Lung microvascular endothelial cell (primary cell): ENCODE measurements at regions not wholly inside any gene's neighbourhood (a gene's known extent, or its start where the extent isn't known, plus 50 kb on each side); places are given as distances from the start of the nearest gene placed in this dataset.
A peak's percentile ranks its signal among the peaks of the same experiment; 100 is the strongest.

Source experiments
- DNase-seq, 2 donors: peaks; one replicate each; pipeline versions ENCODE4 v3.0.0 to v3.0.0-alpha.2; 2010; ENCODE audit warnings: low read depth in 2 of 2

DNA sequence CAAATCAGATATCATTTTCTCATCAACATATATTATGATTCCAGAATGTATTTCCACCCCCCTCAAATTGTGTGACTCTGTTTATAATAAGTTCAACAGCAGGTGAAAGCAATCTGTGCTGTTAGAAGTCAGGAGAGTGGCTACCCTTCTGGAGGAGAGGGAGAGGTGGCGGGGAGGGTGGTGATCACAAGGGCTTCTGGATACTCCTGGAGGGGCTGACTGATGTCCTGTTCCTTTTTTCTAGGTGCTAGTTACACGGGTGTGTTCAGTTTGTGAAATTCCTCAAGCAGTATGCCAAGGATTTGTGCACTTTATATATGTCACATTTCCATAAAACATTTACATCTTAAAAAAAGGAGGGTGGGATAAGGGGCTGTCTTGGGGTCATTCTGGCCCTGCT is 119.1 kb downstream of the IRF8 start:
- DNase-seq: no peak

DNA sequence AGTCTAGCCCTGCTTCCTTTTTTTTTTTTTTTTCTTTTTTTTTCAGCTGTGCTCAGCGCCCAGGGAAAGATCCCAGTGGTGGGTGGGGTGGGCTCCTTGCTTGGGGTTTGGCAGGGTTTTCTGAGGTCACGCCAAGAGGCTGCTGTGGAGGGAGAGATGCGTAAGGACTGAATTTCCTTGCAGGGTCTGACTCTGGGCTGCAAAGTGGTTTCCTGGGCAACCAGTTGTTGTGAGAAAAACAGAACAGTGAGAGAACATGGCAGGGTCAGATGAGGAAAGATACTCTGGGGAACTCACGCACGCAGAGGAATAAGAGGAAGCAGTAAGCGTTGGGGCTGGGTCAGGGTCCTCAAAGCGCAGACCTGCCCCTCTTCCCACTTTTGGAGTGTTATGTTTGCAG is 119.5 kb downstream of the IRF8 start:
- peak; percentile 17 to 18 for DNase-seq

DNA sequence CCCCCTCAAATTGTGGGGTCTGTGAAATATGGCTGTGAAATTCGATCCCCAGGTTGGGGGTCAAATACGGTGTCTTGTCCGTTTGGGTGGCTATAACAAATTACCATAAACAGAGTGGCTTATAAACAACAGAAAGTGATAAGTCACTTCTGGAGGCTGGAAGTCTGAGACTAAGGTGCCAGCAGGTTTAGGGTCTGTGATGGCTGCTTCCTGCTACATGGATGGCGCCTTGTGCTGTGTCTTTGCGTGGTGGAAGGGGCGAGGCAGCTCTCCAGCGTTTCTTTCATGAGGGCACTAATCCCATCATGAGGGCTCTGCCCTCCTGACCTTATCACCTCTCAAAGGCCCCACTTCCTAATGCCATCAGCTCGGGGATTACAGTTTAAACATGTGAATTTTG is 120.0 kb downstream of the IRF8 start:
- no peak for DNase-seq

GRCh38 chr16:86019446-86020047 is 120.6 kb downstream of the IRF8 start:
- DNase-seq: no peak

GRCh38 chr16:86020971-86021370 is 122.0 kb downstream of the IRF8 start:
- no peak for DNase-seq

GRCh38 chr16:86022381-86022960 is 123.5 kb downstream of the IRF8 start:
- DNase-seq: no peak

DNA sequence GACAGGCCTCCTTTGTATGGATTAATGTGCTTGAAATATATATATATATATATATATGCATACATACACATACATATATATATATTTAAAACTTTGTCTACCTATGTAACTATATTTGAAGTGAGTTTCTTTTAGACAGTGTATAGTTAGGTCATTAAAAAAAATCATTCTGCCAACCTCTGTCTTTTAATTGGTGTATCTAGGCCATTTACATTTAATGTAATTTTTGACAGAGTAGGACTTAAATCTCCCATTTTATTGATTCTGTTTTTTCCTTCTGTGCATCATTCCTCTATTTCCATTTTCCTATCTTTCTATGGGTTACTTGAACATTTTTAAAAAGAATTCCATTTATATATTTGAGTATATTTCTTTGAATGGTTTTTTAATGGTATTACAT is 125.2 kb downstream of the IRF8 start:
- no peak for DNase-seq

GRCh38 chr16:86025706-86026105 is 126.7 kb downstream of the IRF8 start:
- no peak for DNase-seq

DNA sequence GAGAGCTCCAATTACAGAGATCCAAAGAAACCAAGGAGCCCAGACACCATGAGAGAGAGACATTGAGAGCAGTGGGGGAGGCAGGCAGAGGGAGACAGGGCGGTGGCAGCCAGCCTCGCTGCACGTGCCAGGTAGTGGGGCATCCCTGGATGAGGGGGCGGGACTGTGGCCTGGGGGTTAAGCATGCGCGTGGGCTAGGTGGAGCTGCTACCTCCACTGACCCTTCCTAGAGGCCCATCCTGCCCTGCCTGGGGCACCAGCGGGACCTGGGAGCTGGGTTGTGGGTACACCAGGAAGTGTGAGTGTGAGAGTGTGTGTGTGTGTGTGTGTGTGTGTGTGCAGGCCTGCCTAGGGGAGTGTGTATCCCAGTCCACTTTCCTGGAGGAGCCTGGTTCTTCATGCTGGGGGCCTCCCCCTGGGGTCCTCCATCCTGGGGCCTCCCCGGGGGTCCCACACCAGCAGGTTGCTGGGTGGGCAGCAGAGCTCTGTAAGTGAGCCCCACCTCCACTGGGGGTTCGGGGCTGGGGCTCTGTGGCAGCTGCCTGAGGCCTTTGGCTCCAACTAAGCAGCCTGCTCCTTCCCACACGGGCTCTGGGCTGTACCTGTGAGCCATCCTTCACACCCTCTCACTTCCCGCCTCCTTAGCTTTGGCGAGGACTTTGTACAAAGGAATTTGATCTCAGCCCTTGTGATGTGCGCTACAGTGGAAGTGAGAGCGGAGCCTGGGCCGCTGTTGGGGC is 127.4 kb downstream of the IRF8 start:
- no peak for DNase-seq

GRCh38 chr16:86026916-86027315 is 128.0 kb downstream of the IRF8 start:
- no peak for DNase-seq

GRCh38 chr16:86027373-86028126 is 128.6 kb downstream of the IRF8 start:
- DNase-seq: no peak

DNA sequence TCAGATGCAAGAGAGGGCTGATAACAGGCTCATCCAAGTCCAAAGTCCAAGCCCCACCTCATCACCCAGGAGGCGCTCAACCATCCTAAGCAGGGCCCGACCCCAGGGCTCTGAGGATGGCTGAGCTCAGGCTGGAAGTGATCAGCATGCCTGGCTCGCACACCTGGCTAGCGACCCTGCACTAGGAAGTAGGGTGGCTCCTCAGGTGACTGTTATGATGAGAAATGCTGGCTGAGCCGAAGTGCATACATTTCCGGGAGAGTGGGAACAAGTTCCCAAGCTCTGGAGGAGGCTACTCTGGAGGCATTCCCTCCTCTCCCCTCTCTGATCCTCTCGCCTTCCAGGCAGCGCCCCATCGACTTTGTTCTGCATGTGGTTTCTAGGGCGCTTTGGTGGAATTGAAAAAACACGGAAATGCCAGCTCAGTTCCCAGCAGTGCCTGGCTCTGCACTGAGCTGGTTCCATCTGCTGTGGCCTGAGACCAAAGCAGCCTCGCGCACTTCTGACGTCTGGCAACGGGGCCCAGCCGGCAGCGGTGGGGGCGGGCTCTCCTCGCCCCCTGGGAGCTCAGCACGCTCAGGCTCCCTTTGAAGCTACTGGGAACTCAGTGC is 130.3 kb downstream of the IRF8 start:
- peak; percentile 7 to 24 for DNase-seq

DNA sequence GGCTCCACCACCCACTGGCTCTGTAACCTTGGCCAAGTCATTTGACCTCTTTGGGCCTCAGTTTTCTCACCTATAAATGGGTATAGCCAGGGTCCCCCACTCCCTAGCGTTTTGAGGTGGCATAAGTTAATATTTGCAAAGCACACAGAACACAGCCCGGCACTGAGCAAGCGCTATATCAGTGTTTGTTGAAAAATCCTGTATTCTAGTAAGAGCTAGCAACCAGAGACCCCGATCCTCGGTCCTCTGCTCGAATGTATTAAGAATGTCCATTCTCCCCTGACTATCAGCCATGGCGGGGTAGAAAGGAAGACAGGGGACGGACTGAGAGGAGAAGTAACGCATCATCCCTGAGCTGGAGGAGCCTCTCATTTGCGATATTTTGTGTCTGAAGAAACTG is 131.2 kb downstream of the IRF8 start:
- DNase-seq: no peak

- DNase-seq: no peak
Observed at GRCh38 chr16:86031141-86031678, 132.2 kb downstream of the IRF8 start.

GRCh38 chr16:86033016-86033474 is 134.1 kb downstream of the IRF8 start:
- DNase-seq: no peak

GRCh38 chr16:86033971-86034370 is 135.0 kb downstream of the IRF8 start:
- no peak for DNase-seq

GRCh38 chr16:86034421-86034919 is 135.5 kb downstream of the IRF8 start:
- no peak for DNase-seq

GRCh38 chr16:86035906-86036305 is 136.9 kb downstream of the IRF8 start:
- no peak for DNase-seq

GRCh38 chr16:86037999-86038925 is 139.3 kb downstream of the IRF8 start:
- peak in 1 of 2 donors; percentile 12 for DNase-seq

- no peak for DNase-seq
Observed at GRCh38 chr16:86038926-86039310, 140.0 kb downstream of the IRF8 start.
